OCI-LY3 (cell line): ENCODE measurements at regions not wholly inside any gene's neighbourhood (a gene's known extent, or its start where the extent isn't known, plus 50 kb on each side); places are given as distances from the start of the nearest gene placed in this dataset.

Experiments used
- EZH2phosphoT487 ChIP-seq: fragments of 200-600 bp; shearing (Covaris generic); IDR thresholded peaks from 2 replicates; pipeline ENCODE4 v1.6.1; 2018; ENCODE audit warnings: antibody characterized with exemption, mixed run types, low read depth
- TF ChIP-seq, protein P1 (sequence below): fragments of 200-600, 300-600 bp; sonication (generic); IDR thresholded peaks from 2 replicates; pipeline ENCODE4 v1.5.1; 2014; ENCODE audit warnings: antibody characterized with exemption, low read length, low read depth

DNA sequence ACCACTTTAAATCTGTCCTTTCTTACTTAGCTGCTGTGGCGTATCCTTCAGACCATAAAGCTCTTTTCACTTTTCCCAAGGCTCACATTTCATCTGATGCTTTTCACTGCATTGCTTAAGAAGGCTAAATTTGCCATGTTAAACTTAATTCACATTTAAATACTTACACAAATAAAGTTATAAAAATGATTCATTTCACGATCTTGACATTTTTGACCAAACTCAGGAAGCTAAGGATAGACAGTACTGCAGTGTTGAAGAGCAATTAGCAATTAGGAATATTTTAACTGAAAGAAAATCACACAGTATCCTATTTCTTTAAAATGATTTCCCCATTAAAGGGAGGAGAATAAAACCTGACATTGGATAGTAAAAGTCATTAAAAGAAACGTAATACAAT is 1038.6 kb downstream of the STPG2 start:
- TF ChIP-seq, protein P1, sequence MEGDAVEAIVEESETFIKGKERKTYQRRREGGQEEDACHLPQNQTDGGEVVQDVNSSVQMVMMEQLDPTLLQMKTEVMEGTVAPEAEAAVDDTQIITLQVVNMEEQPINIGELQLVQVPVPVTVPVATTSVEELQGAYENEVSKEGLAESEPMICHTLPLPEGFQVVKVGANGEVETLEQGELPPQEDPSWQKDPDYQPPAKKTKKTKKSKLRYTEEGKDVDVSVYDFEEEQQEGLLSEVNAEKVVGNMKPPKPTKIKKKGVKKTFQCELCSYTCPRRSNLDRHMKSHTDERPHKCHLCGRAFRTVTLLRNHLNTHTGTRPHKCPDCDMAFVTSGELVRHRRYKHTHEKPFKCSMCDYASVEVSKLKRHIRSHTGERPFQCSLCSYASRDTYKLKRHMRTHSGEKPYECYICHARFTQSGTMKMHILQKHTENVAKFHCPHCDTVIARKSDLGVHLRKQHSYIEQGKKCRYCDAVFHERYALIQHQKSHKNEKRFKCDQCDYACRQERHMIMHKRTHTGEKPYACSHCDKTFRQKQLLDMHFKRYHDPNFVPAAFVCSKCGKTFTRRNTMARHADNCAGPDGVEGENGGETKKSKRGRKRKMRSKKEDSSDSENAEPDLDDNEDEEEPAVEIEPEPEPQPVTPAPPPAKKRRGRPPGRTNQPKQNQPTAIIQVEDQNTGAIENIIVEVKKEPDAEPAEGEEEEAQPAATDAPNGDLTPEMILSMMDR: no peak
- no peak for TF ChIP-seq EZH2phosphoT487
